SK-N-DZ (cell line): ENCODE measurements at regions not wholly inside any gene's neighbourhood (a gene's known extent, or its start where the extent isn't known, plus 50 kb on each side); places are given as distances from the start of the nearest gene placed in this dataset.

Source experiments
- DNase-seq: peaks from one replicate; pipeline ENCODE4 v3.0.0-alpha.2; 2015; ENCODE audit warnings: low spot score

- DNase-seq, result no peak
Measured at GRCh38 chr6:139768196-139768595, 393.7 kb upstream of the CITED2 start.

DNA sequence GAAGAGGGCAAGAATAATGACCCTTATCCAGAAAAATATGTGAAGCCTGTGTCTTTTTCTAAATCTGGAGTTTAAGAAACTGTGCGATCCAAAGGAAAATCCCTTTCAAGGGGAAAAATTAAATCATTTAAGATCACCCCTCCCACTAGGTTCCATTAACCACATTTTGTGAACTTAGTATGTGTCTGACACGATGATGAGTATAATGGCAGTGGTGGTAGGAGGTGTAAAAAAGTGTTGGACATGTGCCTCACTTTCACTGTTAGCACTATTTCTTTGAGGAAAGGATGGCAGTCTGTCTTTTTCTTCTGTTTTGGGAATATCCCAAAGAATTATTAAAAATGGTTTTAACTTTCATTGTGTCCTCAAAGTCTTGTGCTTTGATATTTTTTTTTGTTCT lies 392.3 kb upstream of the CITED2 start:
- no peak for DNase-seq

DNA sequence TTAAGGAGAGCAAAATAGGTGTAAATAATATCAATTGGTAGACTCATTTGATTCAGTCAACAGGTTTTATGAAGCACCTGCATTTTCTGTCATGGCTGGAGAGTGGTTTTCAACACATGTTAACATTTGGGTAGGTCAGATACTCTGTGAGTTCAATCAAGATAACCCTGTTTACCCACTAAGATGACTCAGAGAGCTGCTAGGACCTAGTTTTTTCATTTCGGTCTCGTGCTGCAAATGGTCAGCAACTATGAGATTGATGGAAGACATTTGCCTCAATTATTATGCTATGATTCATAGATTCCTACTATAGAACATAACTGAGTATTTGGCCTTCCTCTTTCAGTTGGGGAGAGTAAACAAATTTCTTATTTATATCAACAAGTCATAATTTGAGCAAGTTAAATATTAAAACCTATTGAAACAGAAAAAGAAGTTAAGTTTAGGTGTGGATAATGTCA lies 391.4 kb upstream of the CITED2 start:
- DNase-seq, result no peak

- DNase-seq, result no peak
Measured at GRCh38 chr6:139764498-139764986, 390.1 kb upstream of the CITED2 start.

- no peak for DNase-seq
Measured at GRCh38 chr6:139763468-139764210, 389.2 kb upstream of the CITED2 start.

DNA sequence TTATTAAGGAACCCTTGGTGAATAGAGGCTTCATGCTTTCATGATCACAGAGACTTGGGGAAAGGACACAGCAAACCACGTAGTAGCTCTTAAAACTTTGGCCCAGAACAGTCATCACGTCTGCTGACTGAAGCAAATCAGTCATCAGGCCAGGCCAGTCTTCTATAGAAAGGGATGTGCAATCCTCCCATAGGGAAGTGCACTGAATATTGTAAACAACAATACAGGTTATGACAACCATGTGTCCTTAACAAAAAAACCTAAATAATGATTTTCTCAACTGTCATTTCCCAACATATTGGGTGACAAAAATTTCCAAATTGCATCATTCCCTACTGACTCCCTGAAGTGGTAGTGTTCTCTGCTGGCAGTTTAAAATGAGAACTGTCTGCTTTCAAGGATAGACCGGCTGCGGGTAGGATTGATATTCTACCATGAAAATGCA lies 388.2 kb upstream of the CITED2 start:
- no peak for DNase-seq

DNA sequence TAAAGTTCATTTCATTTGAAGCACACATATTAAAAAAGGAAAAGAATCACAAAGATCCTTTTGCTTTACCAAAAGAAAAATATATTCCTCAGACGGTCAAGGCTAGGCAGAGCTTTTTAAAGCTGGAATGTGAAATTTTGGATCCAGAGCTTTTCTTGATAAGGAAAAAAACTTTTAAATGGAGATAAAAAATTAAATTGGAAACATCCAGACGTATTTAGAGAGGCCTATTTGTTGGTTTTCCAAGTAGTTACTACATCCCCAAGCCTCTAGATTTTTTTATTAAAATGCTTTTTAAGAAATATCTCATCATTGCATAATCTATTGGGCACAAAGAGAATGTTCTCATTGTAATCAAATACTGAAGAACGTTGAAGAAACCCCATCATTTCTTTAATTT lies 385.7 kb upstream of the CITED2 start:
- DNase-seq, result no peak

- DNase-seq, result no peak
Measured at GRCh38 chr6:139759086-139759485, 384.6 kb upstream of the CITED2 start.

- DNase-seq, result no peak
Measured at GRCh38 chr6:139758209-139758611, 383.8 kb upstream of the CITED2 start.

GRCh38 chr6:139757784-139758183 lies 383.3 kb upstream of the CITED2 start:
- DNase-seq, result no peak

DNA sequence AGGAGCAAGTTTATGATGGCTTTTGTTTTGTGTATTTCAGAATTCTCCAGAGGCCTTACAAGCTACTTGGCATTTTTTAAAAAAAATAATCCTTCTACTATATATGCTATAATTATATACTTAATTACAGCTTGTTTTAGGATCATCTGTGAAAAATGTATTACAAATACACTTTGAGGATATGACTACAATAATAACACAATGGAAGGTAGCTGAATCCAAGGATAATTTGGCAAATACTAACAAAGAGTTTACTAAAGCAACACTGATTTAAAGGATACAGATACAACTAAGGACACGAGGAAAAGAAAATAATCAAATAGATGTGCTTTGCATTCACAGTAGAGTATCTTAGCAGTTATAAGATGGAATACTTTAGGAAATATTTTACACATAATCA lies 381.9 kb upstream of the CITED2 start:
- DNase-seq, result no peak

DNA sequence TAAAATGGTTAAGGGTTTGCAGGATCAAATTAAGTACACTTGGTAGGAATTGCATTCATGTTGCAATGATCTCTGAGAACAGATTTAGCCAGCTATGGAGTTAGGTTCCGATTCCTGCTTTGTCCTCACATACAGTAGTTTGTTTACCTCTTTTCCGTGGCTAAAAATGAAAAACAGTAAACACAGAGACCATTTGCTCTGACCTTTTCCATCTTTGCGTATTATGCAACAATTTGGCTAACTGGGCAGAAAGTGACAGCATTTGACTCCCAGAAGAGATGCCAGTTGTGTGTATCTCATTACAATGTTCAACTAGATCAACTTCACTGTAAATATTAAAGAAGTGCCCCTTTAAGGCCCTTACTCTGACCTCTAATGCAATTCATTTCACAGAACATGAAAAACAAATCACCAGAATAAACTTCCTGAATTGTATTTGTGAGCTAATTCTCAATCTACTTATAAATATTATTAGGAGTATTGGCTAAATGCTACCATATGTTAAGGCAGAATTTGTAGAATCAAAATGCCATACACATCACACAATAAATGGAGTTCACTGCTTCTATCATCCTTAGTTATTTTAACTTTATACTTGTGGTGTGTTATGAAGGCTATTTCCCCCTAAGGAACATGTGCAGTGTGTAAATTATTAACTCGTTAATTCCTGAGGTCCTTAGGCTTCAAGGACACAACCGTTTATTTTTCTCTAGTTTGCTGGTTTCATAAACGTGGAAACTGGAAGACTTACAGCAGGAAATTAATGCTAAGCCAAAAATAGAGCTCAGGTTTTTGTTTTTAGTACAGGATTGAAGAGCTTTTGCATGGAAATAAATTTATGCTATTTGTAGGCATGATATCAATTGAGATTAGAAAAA lies 380.7 kb upstream of the CITED2 start:
- no peak for DNase-seq

DNA sequence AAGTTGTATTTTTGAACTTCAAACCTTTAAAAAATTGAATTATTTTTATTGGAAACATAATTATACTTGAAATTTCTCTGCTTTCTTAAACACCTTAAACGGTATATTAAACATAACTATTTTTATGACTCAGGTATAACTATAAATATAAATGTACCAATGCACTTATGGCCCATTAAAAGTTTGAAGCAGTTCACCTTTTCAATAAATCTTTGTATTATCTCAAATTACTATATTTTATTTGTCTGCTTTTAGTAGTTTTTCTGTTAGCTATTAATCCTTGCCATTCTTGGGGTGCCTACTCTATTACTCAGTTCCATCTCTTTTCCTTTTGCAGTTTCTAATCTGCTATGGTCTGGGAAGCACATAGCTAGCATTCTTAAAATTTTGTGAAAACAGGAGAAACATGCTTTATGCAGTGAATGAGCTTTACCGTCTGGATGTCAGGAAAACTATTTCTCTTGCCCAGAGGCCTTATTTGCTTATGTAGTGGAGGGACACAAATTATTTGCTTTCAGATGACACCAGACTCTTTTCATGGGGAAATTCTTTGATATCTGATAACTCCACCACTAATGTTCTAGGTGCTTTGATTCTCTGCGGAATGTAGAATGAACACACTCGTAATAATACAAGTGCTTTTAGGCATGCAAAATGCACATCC lies 378.9 kb upstream of the CITED2 start:
- no peak for DNase-seq

- DNase-seq, result no peak
Measured at GRCh38 chr6:139752086-139752485, 377.6 kb upstream of the CITED2 start.

DNA sequence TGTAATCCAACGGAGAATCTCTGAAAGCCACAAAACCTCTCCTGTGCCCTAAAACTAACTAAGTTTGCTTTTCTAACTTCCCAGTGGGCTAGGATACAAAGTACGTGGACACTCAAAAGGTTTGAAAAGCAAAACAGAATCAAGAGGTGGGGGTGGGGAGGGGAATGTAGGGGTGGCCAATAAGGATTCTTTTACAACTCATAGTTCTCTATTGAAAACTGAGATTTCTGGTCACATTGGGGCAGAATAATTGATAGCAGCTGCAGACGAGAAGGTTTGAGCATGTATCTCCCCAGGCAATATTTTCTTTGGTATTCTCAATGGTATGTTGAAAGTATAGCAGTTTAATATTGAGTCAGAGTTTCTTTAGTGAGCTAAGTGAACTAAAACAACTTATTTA lies 376.7 kb upstream of the CITED2 start:
- no peak for DNase-seq

DNA sequence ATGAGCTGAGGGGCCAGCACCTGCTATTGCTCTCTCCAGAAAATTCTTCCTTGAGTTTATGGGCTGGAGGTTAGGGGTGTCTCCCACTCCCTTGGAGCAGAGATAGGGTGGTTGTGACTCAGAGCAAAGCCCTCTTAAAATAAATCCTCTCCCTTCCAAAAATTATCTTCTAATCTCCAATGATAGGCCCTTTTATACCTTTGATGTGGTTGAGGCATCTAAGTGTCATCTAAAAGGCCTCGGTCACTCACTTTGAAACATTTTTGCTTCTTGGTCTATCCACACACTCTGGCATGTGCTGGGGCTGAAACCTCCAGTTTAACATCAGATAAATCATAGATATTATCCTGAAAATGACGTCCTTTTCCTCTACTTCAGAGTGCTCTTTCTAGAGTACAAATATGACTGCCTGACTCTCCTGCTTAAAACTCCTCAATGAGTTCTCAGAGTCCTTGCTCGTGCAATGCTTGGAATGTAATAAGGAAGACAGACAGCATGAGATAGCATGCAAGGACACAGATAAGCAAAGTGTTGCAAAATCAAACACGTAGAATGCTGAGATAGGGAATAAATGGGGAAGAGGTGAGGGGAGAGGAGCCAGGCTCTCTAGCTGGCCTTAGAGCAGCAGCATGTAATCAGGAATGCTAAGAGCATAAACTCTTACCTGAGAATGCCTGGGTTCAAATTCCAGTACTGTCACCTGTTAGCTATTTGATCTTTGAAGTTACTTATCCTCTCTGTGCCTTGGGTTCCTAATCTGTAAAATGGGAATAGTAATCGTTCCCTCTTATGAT lies 374.1 kb upstream of the CITED2 start:
- no peak for DNase-seq

- DNase-seq, result no peak
Measured at GRCh38 chr6:139747154-139747553, 372.7 kb upstream of the CITED2 start.

GRCh38 chr6:139744891-139745290 lies 370.4 kb upstream of the CITED2 start:
- no peak for DNase-seq

- no peak for DNase-seq
Measured at GRCh38 chr6:139743664-139744437, 369.4 kb upstream of the CITED2 start.

DNA sequence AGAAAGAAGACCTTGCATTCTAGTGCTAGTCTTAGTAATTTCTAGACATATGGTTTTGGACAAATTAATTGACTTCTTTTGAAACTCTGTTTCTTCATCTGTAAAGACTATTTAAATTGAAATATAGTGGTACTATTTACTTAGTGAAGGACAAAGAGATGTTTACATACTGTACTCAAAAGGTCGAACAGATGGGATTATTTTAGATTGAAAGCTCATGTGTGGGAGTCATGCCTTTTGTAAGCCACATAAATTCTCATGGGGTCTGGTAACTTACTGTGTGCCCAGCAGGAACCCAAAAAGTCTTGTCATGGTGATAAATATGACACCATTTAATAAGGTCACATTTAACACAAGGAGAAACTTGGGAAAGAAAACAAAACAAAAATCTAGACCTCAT lies 368.2 kb upstream of the CITED2 start:
- no peak for DNase-seq
